Ovary (tissue), 3 donors: ENCODE measurements at regions not wholly inside any gene's neighbourhood (a gene's known extent, or its start where the extent isn't known, plus 50 kb on each side); places are given as distances from the start of the nearest gene placed in this dataset.

ENCODE experiments used
- POLR2A ChIP-seq: fragments of 450-650 bp; IDR thresholded peaks from one replicate; pipeline ENCODE4 v1.6.1; 2017; ENCODE audit warnings: antibody characterized with exemption, mild to moderate bottlenecking, moderate library complexity
- TF ChIP-seq, protein P1 (sequence below), 3 donors: fragments of 450-650 bp in 2 of 3; fragments of 200-600 bp in 1 of 3; IDR thresholded peaks; one replicate each; pipeline versions ENCODE4 v1.5.1 to v1.8.0; 2016 to 2022; ENCODE audit warnings: antibody characterized with exemption in 3 of 3, mild to moderate bottlenecking in 1 of 3
- donor health status: DM: no; HTN: no; CAD: no.

DNA sequence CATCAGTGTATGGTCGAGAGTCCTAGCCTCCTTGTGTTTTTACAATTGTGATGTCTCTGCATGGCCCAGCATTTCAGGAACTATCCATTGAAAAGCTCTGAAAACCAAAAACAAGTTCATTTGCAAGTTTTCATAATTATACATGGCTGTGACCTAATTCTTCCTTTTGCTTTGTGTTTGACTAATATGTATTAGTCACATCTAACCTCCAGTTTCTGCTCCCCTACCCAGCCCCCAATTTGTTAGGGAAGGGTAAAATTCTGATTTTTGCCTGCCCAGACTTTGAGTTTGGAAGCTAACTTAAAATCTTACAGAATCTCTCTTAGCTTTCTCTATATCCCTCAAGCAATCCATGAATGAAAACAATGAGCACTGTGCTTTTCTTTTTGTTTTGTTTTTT, 128.2 kb upstream of the SEMA6A start:
- TF ChIP-seq POLR2A = no peak
- TF ChIP-seq, protein P1, sequence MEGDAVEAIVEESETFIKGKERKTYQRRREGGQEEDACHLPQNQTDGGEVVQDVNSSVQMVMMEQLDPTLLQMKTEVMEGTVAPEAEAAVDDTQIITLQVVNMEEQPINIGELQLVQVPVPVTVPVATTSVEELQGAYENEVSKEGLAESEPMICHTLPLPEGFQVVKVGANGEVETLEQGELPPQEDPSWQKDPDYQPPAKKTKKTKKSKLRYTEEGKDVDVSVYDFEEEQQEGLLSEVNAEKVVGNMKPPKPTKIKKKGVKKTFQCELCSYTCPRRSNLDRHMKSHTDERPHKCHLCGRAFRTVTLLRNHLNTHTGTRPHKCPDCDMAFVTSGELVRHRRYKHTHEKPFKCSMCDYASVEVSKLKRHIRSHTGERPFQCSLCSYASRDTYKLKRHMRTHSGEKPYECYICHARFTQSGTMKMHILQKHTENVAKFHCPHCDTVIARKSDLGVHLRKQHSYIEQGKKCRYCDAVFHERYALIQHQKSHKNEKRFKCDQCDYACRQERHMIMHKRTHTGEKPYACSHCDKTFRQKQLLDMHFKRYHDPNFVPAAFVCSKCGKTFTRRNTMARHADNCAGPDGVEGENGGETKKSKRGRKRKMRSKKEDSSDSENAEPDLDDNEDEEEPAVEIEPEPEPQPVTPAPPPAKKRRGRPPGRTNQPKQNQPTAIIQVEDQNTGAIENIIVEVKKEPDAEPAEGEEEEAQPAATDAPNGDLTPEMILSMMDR (IDR thresholded peaks at IDR 0.05) = no peak
